Stimulated activated naive B cell treated with anti-CD40 and anti-IgM and Interleukin-4, amounts not matched to agents 10 μg/mL and 1 μg/mL and 100 μg/mL, for 72 hours (primary cell): ENCODE measurements at regions not wholly inside any gene's neighbourhood (a gene's known extent, or its start where the extent isn't known, plus 50 kb on each side); places are given as distances from the start of the nearest gene placed in this dataset.

ENCODE experiments used
- ATAC-seq, 2 donors: fragments of 150-1000 bp; cut with Tn5 transposase; replicated peaks; 2 replicates each; pipeline ENCODE4 v1.10.0; 2021; ENCODE audit warnings: moderate library complexity in 1 of 2
- DNase-seq: peaks from one replicate; pipeline ENCODE4 v3.0.0; 2021
- H3K27ac Mint-ChIP-seq: one replicate; pipeline ENCODE4 v1.8.0; 2022; ENCODE audit warnings: mild to moderate bottlenecking, mixed read lengths
- H3K27me3 Mint-ChIP-seq, 2 donors: one replicate each; pipeline ENCODE4 v1.8.0; 2022; ENCODE audit warnings: mixed read lengths in 2 of 2
- H3K36me3 Mint-ChIP-seq, 2 donors: one replicate each; pipeline ENCODE4 v1.8.0; 2022; ENCODE audit warnings: mixed read lengths in 2 of 2, mild to moderate bottlenecking in 1 of 2
- H3K4me1 Mint-ChIP-seq, 2 donors: one replicate each; pipeline ENCODE4 v1.8.0; 2022; ENCODE audit warnings: mixed read lengths in 2 of 2, mild to moderate bottlenecking in 1 of 2
- H3K4me3 Mint-ChIP-seq, 2 donors: one replicate each; pipeline ENCODE4 v1.8.0; 2022; ENCODE audit warnings: mild to moderate bottlenecking in 2 of 2, mixed read lengths in 2 of 2, moderate library complexity in 1 of 2
- H3K9me3 Mint-ChIP-seq, 2 donors: one replicate each; pipeline ENCODE4 v1.8.0; 2022; ENCODE audit warnings: mixed read lengths in 2 of 2, mild to moderate bottlenecking in 1 of 2

- Mint-ChIP-seq H3K9me3 (no peaks in the 10 kb centered on the region), H3K4me3 (no peak overlapping the region), H3K27me3 (peaks cover 0 to 5% of the 10 kb centered on the region in 2 donors), H3K27ac (no peak overlapping the region), H3K4me1 (no peaks in the 10 kb centered on the region), H3K36me3 (no peaks in the 10 kb centered on the region)
- ATAC-seq, result no peak
- no peak for DNase-seq
Measured at GRCh38 chr9:78383130-78383529, 86.2 kb downstream of the PSAT1 start.

GRCh38 chr9:78386348-78386747 lies 89.4 kb downstream of the PSAT1 start:
- Mint-ChIP-seq H3K36me3 (no peaks in the 10 kb centered on the region), H3K4me1 (no peaks in the 10 kb centered on the region), H3K27ac (no peak overlapping the region), H3K4me3 (no peak overlapping the region), H3K9me3 (no peaks in the 10 kb centered on the region), H3K27me3 (no peaks in the 10 kb centered on the region)
- DNase-seq (no peak), ATAC-seq (no peak)

GRCh38 chr9:78386773-78387172 lies 89.8 kb downstream of the PSAT1 start:
- Mint-ChIP-seq H3K4me1 (no peaks in the 10 kb centered on the region), H3K9me3 (no peaks in the 10 kb centered on the region), H3K36me3 (no peaks in the 10 kb centered on the region), H3K27ac (no peak overlapping the region), H3K4me3 (no peak overlapping the region), H3K27me3 (no peaks in the 10 kb centered on the region)
- no peak for ATAC-seq
- no peak for DNase-seq

- no peak overlapping the region for H3K27ac Mint-ChIP-seq
Measured at GRCh38 chr9:78393340-78393739, 96.4 kb downstream of the PSAT1 start.

GRCh38 chr9:78393932-78394331 lies 97.0 kb downstream of the PSAT1 start:
- Mint-ChIP-seq H3K27ac (no peak overlapping the region), H3K4me3 (no peak overlapping the region), H3K9me3 (peaks cover 4 to 12% of the 10 kb centered on the region in 2 donors), H3K36me3 (no peaks in the 10 kb centered on the region), H3K4me1 (no peaks in the 10 kb centered on the region), H3K27me3 (peaks cover 0 to 4% of the 10 kb centered on the region in 2 donors)
- DNase-seq, result no peak
- ATAC-seq, result no peak

More at GRCh38 chr9:78393340-78393739, 96.4 kb downstream of the PSAT1 start:
- DNase-seq (no peak), ATAC-seq (no peak)
- no peaks in the 10 kb centered on the region for H3K36me3 Mint-ChIP-seq
- H3K27me3 Mint-ChIP-seq, result peaks cover 0 to 4% of the 10 kb centered on the region in 2 donors
- no peaks in the 10 kb centered on the region for H3K4me1 Mint-ChIP-seq
- H3K9me3 Mint-ChIP-seq, result peaks cover 4 to 12% of the 10 kb centered on the region in 2 donors
- H3K4me3 Mint-ChIP-seq, result no peak overlapping the region

GRCh38 chr9:78396087-78396486 lies 99.2 kb downstream of the PSAT1 start:
- ATAC-seq (no peak), DNase-seq (no peak)
- H3K27me3 Mint-ChIP-seq, result peaks cover 0 to 4% of the 10 kb centered on the region in 2 donors
- H3K9me3 Mint-ChIP-seq, result peaks cover 4 to 12% of the 10 kb centered on the region in 2 donors
- no peak overlapping the region for H3K4me3 Mint-ChIP-seq
- no peak overlapping the region for H3K27ac Mint-ChIP-seq
- H3K4me1 Mint-ChIP-seq, result no peaks in the 10 kb centered on the region
- no peaks in the 10 kb centered on the region for H3K36me3 Mint-ChIP-seq

GRCh38 chr9:78397045-78397444 lies 100.1 kb downstream of the PSAT1 start:
- Mint-ChIP-seq H3K4me1 (no peaks in the 10 kb centered on the region), H3K27ac (no peak overlapping the region), H3K27me3 (peaks cover 0 to 4% of the 10 kb centered on the region in 2 donors), H3K9me3 (peaks cover 4 to 12% of the 10 kb centered on the region in 2 donors), H3K4me3 (no peak overlapping the region), H3K36me3 (no peaks in the 10 kb centered on the region)
- no peak for DNase-seq
- no peak for ATAC-seq

- Mint-ChIP-seq H3K27me3 (peaks cover 0 to 4% of the 10 kb centered on the region in 2 donors), H3K27ac (no peak overlapping the region), H3K4me1 (no peaks in the 10 kb centered on the region), H3K36me3 (no peaks in the 10 kb centered on the region), H3K9me3 (peaks cover 4 to 12% of the 10 kb centered on the region in 2 donors), H3K4me3 (no peak overlapping the region)
- no peak for DNase-seq
- no peak for ATAC-seq
Measured at GRCh38 chr9:78397454-78397853, 100.5 kb downstream of the PSAT1 start.

GRCh38 chr9:78399153-78399552 lies 102.2 kb downstream of the PSAT1 start:
- H3K4me3 Mint-ChIP-seq, result no peak overlapping the region
- no peak for ATAC-seq
- DNase-seq, result no peak
- peaks cover 0 to 8% of the 10 kb centered on the region in 2 donors for H3K27me3 Mint-ChIP-seq
- no peaks in the 10 kb centered on the region for H3K4me1 Mint-ChIP-seq
- peaks cover 4 to 12% of the 10 kb centered on the region in 2 donors for H3K9me3 Mint-ChIP-seq
- H3K27ac Mint-ChIP-seq, result no peak overlapping the region
- no peaks in the 10 kb centered on the region for H3K36me3 Mint-ChIP-seq

GRCh38 chr9:78400496-78400895 lies 103.6 kb downstream of the PSAT1 start:
- no peak overlapping the region for H3K4me3 Mint-ChIP-seq
- DNase-seq (no peak), ATAC-seq (no peak)
- no peaks in the 10 kb centered on the region for H3K4me1 Mint-ChIP-seq
- H3K27ac Mint-ChIP-seq, result no peak overlapping the region
- peaks cover 8 to 9% of the 10 kb centered on the region in 2 donors for H3K27me3 Mint-ChIP-seq
- no peaks in the 10 kb centered on the region for H3K36me3 Mint-ChIP-seq
- peaks cover 0 to 8% of the 10 kb centered on the region in 2 donors for H3K9me3 Mint-ChIP-seq

GRCh38 chr9:78405461-78405860 lies 108.5 kb downstream of the PSAT1 start:
- Mint-ChIP-seq H3K36me3 (no peaks in the 10 kb centered on the region), H3K4me3 (no peak overlapping the region), H3K27me3 (peaks cover 7 to 9% of the 10 kb centered on the region in 2 donors), H3K27ac (no peak overlapping the region), H3K9me3 (no peaks in the 10 kb centered on the region), H3K4me1 (no peaks in the 10 kb centered on the region)
- DNase-seq (no peak), ATAC-seq (no peak)

GRCh38 chr9:78406146-78406545 lies 109.2 kb downstream of the PSAT1 start:
- ATAC-seq (no peak), DNase-seq (no peak)
- no peaks in the 10 kb centered on the region for H3K36me3 Mint-ChIP-seq
- no peak overlapping the region for H3K27ac Mint-ChIP-seq
- no peak overlapping the region for H3K4me3 Mint-ChIP-seq
- H3K27me3 Mint-ChIP-seq, result peaks cover 7 to 9% of the 10 kb centered on the region in 2 donors
- no peaks in the 10 kb centered on the region for H3K4me1 Mint-ChIP-seq
- no peaks in the 10 kb centered on the region for H3K9me3 Mint-ChIP-seq

- H3K27ac Mint-ChIP-seq, result no peak overlapping the region
- H3K4me3 Mint-ChIP-seq, result no peak overlapping the region
- no peak for ATAC-seq
- H3K9me3 Mint-ChIP-seq, result no peaks in the 10 kb centered on the region
- peaks cover 7 to 9% of the 10 kb centered on the region in 2 donors for H3K27me3 Mint-ChIP-seq
- no peak for DNase-seq
- no peaks in the 10 kb centered on the region for H3K4me1 Mint-ChIP-seq
- no peaks in the 10 kb centered on the region for H3K36me3 Mint-ChIP-seq
Measured at GRCh38 chr9:78406933-78407332, 110.0 kb downstream of the PSAT1 start.

GRCh38 chr9:78407636-78408312 lies 110.8 kb downstream of the PSAT1 start:
- ATAC-seq (no peak), DNase-seq (no peak)
- Mint-ChIP-seq H3K4me3 (no peak overlapping the region), H3K9me3 (no peaks in the 10 kb centered on the region), H3K36me3 (no peaks in the 10 kb centered on the region), H3K27me3 (peaks cover 7 to 9% of the 10 kb centered on the region in 2 donors), H3K27ac (no peak overlapping the region), H3K4me1 (no peaks in the 10 kb centered on the region)

- no peaks in the 10 kb centered on the region for H3K4me1 Mint-ChIP-seq
- no peaks in the 10 kb centered on the region for H3K9me3 Mint-ChIP-seq
- peaks cover 4 to 9% of the 10 kb centered on the region in 2 donors for H3K27me3 Mint-ChIP-seq
- DNase-seq (no peak), ATAC-seq (no peak)
- H3K4me3 Mint-ChIP-seq, result no peak overlapping the region
- H3K36me3 Mint-ChIP-seq, result no peaks in the 10 kb centered on the region
- no peak overlapping the region for H3K27ac Mint-ChIP-seq
Measured at GRCh38 chr9:78408388-78408787, 111.5 kb downstream of the PSAT1 start.
